OCI-LY7 (cell line): ENCODE measurements at regions not wholly inside any gene's neighbourhood (a gene's known extent, or its start where the extent isn't known, plus 50 kb on each side); places are given as distances from the start of the nearest gene placed in this dataset.

Source experiments
- BruUV-seq: library from RNA; stranded (reverse); fragments of 400-500 nt; replicated peaks from 2 replicates; lab custom pipeline; 2021; lab: Mats Ljungman, UMichigan
- CTCF ChIA-PET: fragments of 300-600 bp; sonication (Branson Sonifier 250); formaldehyde crosslinking; loops from one replicate; lab custom pipeline; 2022; ENCODE audit warnings: antibody characterized with exemption; ENCODE audit not compliant: unreplicated experiment; lab: Charles Lee
- POLR2A ChIA-PET: fragments of 300-600 bp; sonication (Branson Sonifier 250); formaldehyde crosslinking; loops from one replicate; lab custom pipeline; 2022; ENCODE audit warnings: antibody characterized with exemption; lab: Charles Lee
- DNase-seq: peaks from one replicate; pipeline ENCODE4 v3.0.0-alpha.2; 2015; ENCODE audit warnings: low spot score
- H2AFZ ChIP-seq: fragments of 200-600 bp; sonication (generic), shearing (Covaris generic); 2 replicates; pipeline ENCODE4 v1.6.1; 2014; ENCODE audit warnings: mild to moderate bottlenecking, antibody characterized with exemption, low read length, moderate library complexity
- H3K27ac ChIP-seq: fragments of 200-600 bp; sonication (generic); 2 replicates; pipeline ENCODE4 v1.5.1; 2014; ENCODE audit warnings: mixed run types, low read depth, mild to moderate bottlenecking, moderate library complexity, low read length, inconsistent platforms; ENCODE audit not compliant: poor library complexity, severe bottlenecking
- H3K36me3 ChIP-seq: fragments of 200-600 bp; sonication (generic); 2 replicates; pipeline ENCODE4 v1.6.1; 2014; ENCODE audit warnings: mild to moderate bottlenecking, antibody characterized with exemption, low read length, moderate library complexity, mixed read lengths; ENCODE audit not compliant: insufficient read depth
- H3K4me1 ChIP-seq: fragments of 200-600 bp; sonication (generic); 2 replicates; pipeline ENCODE4 v1.5.1; 2014; ENCODE audit warnings: mild to moderate bottlenecking, low read length; ENCODE audit not compliant: insufficient read depth, poor library complexity, severe bottlenecking
- H3K4me2 ChIP-seq: fragments of 200-600 bp; sonication (generic); 2 replicates; pipeline ENCODE4 v1.6.1; 2014; ENCODE audit warnings: mild to moderate bottlenecking, low read length
- H3K4me3 ChIP-seq: fragments of 200-600 bp; sonication (generic); 2 replicates; pipeline ENCODE4 v1.5.1; 2014; ENCODE audit warnings: mild to moderate bottlenecking, low read depth, low read length; ENCODE audit not compliant: poor library complexity, severe bottlenecking
- H3K79me2 ChIP-seq: fragments of 200-600 bp; sonication (generic); 2 replicates; pipeline ENCODE4 v1.6.1; 2016; ENCODE audit warnings: low read depth, mild to moderate bottlenecking, low read length, moderate library complexity, mixed read lengths; ENCODE audit not compliant: insufficient read depth
- H3K9me2 ChIP-seq: fragments of 200-600 bp; sonication (generic); 2 replicates; pipeline ENCODE4 v1.6.1; 2016; ENCODE audit warnings: mild to moderate bottlenecking, low read length, mixed read lengths; ENCODE audit not compliant: insufficient read depth
- H3K9me3 ChIP-seq: fragments of 200-600 bp; sonication (generic); 2 replicates; pipeline ENCODE4 v1.6.1; 2014; ENCODE audit warnings: mild to moderate bottlenecking, mixed run types, low read length, mixed read lengths
- H4K20me1 ChIP-seq: fragments of 200-600 bp; sonication (generic); 2 replicates; pipeline ENCODE4 v1.6.1; 2014; ENCODE audit warnings: mild to moderate bottlenecking, antibody characterized with exemption, low read length, moderate library complexity, mixed read lengths; ENCODE audit not compliant: insufficient read depth
- EZH2phosphoT487 ChIP-seq: fragments of 200-600 bp; sonication (generic); IDR thresholded peaks from 2 replicates; pipeline ENCODE4 v1.6.1; 2018; ENCODE audit warnings: low read depth, borderline replicate concordance, mild to moderate bottlenecking, mixed run types, antibody characterized with exemption, low read length, moderate library complexity, mixed read lengths
- intact Hi-C: fragments of 100-400 bp; cut with micrococcal nuclease; formaldehyde crosslinking; loops from one replicate; pipeline ENCODE4 v1.10.0; 2022; ENCODE audit not compliant: unreplicated experiment
- TF ChIP-seq, protein P1 (sequence below): fragments of 200-600 bp; sonication (generic); conservative IDR thresholded peaks from 2 replicates; pipeline ENCODE4 v1.5.1; 2014; ENCODE audit warnings: mild to moderate bottlenecking, antibody characterized with exemption, low read length, moderate library complexity, mixed read lengths

- no peak overlapping the region for H3K27ac ChIP-seq
- no peaks in the 10 kb centered on the region for H4K20me1 ChIP-seq
- no peak overlapping the region for H3K4me3 ChIP-seq
- intact Hi-C loops: no loop called here
- no peak overlapping the region for H3K4me2 ChIP-seq
- H3K9me3 ChIP-seq: no peaks in the 10 kb centered on the region
- POLR2A ChIA-PET: no interaction called here
- no peaks in the 10 kb centered on the region for H3K79me2 ChIP-seq
- TF ChIP-seq EZH2phosphoT487: no peak
- TF ChIP-seq, protein P1, sequence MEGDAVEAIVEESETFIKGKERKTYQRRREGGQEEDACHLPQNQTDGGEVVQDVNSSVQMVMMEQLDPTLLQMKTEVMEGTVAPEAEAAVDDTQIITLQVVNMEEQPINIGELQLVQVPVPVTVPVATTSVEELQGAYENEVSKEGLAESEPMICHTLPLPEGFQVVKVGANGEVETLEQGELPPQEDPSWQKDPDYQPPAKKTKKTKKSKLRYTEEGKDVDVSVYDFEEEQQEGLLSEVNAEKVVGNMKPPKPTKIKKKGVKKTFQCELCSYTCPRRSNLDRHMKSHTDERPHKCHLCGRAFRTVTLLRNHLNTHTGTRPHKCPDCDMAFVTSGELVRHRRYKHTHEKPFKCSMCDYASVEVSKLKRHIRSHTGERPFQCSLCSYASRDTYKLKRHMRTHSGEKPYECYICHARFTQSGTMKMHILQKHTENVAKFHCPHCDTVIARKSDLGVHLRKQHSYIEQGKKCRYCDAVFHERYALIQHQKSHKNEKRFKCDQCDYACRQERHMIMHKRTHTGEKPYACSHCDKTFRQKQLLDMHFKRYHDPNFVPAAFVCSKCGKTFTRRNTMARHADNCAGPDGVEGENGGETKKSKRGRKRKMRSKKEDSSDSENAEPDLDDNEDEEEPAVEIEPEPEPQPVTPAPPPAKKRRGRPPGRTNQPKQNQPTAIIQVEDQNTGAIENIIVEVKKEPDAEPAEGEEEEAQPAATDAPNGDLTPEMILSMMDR: no peak
- H3K9me2 ChIP-seq: no peaks in the 10 kb centered on the region
- no TSS peak for BruUV-seq
- H2AFZ ChIP-seq: no peak overlapping the region
- CTCF ChIA-PET: no interaction called here
- no peaks in the 10 kb centered on the region for H3K4me1 ChIP-seq
- H3K36me3 ChIP-seq: no peaks in the 10 kb centered on the region
- DNase-seq: no peak
Observed at GRCh38 chr6:165913676-165914570, 250.9 kb upstream of the PDE10A start.

- intact Hi-C loops: no loop called here
- DNase-seq: no peak
- Histone ChIP-seq H4K20me1 (no peaks in the 10 kb centered on the region), H3K9me3 (no peaks in the 10 kb centered on the region), H3K4me3 (no peak overlapping the region), H3K9me2 (no peaks in the 10 kb centered on the region), H2AFZ (no peak overlapping the region), H3K4me2 (no peak overlapping the region), H3K79me2 (no peaks in the 10 kb centered on the region), H3K4me1 (no peaks in the 10 kb centered on the region), H3K36me3 (no peaks in the 10 kb centered on the region), H3K27ac (no peak overlapping the region)
- TF ChIP-seq EZH2phosphoT487: no peak
- TF ChIP-seq, protein P1: no peak
- ChIA-PET POLR2A (no interaction called here), CTCF (no interaction called here)
- BruUV-seq: no TSS peak
Observed at GRCh38 chr6:165910184-165910966, 247.3 kb upstream of the PDE10A start.
